Tibial nerve (tissue), 4 donors: ENCODE measurements at regions not wholly inside any gene's neighbourhood (a gene's known extent, or its start where the extent isn't known, plus 50 kb on each side); places are given as distances from the start of the nearest gene placed in this dataset.
A peak's percentile ranks its signal among the peaks of the same experiment; 100 is the strongest.

Experiments
- CTCF ChIP-seq, 5 experiments: fragments of 200-600 bp in 3 of 5; fragments of 450-650 bp in 2 of 5; sonication (generic) in 3 of 5; IDR thresholded peaks; one replicate each; pipeline ENCODE4 v1.5.1; 2016 to 2019; ENCODE audit warnings: antibody characterized with exemption in 5 of 5, mild to moderate bottlenecking in 3 of 5, moderate library complexity in 2 of 5
- EP300 ChIP-seq, 2 donors: sonication (generic); formaldehyde crosslinking; IDR thresholded peaks; one replicate each; pipeline ENCODE4 v1.6.1; 2017; ENCODE audit warnings: antibody characterized with exemption in 2 of 2, mild to moderate bottlenecking in 1 of 2
- POLR2A ChIP-seq, 2 donors: fragments of 450-650 bp; IDR thresholded peaks; one replicate each; pipeline ENCODE4 v1.6.1; 2017; ENCODE audit warnings: antibody characterized with exemption in 2 of 2, mild to moderate bottlenecking in 2 of 2, moderate library complexity in 2 of 2

- TF ChIP-seq POLR2A (IDR thresholded peaks at IDR 0.05), result no peak
- TF ChIP-seq CTCF (IDR thresholded peaks at IDR 0.05), result peak in 1 of 5 experiments; percentile 9
- no peak for TF ChIP-seq EP300 (IDR thresholded peaks at IDR 0.05)
These were observed 521.6 kb downstream of the CD83 start for GRCh38 chr6:14638906-14639761.
